Transverse colon (tissue), 4 donors: ENCODE measurements at regions not wholly inside any gene's neighbourhood (a gene's known extent, or its start where the extent isn't known, plus 50 kb on each side); places are given as distances from the start of the nearest gene placed in this dataset.

Source experiments
- CTCF ChIP-seq, 5 experiments: fragments of 200-600 bp in 3 of 5; fragments of 450-650 bp in 2 of 5; sonication (generic) in 3 of 5; IDR thresholded peaks; 1 replicate in 2 of 5; 2 replicates in 3 of 5; pipeline ENCODE4 v1.5.1; 2016 to 2017; ENCODE audit warnings: antibody characterized with exemption in 5 of 5, inconsistent platforms in 3 of 5, mild to moderate bottlenecking in 2 of 5, moderate library complexity in 1 of 5
- EP300 ChIP-seq: sonication (generic); formaldehyde crosslinking; IDR thresholded peaks from one replicate; pipeline ENCODE4 v1.6.1; 2017; ENCODE audit warnings: antibody characterized with exemption, low read depth
- POLR2A ChIP-seq: fragments of 450-650 bp; IDR thresholded peaks from one replicate; pipeline ENCODE4 v1.6.1; 2016; ENCODE audit warnings: antibody characterized with exemption, mild to moderate bottlenecking, moderate library complexity
- POLR2AphosphoS5 ChIP-seq, 3 donors: sonication (generic); formaldehyde crosslinking; IDR thresholded peaks; one replicate each; pipeline ENCODE4 v1.6.1; 2016; ENCODE audit warnings: antibody characterized with exemption in 3 of 3

GRCh38 chr12:74941670-74942069 lies 268.0 kb downstream of the KCNC2 start:
- TF ChIP-seq CTCF (IDR thresholded peaks at IDR 0.05) (no peak), POLR2A (no peak), POLR2AphosphoS5 (IDR thresholded peaks at IDR 0.05) (no peak), EP300 (no peak)
